ENCODE measurements at regions not wholly inside any gene's neighbourhood (a gene's known extent, or its start where the extent isn't known, plus 50 kb on each side); places are given as distances from the start of the nearest gene placed in this dataset.

GRCh38 chr16:73387979-73388378 lies 340.1 kb upstream of the ZFHX3 start:
- H3K36me3 ChIP-seq (ENCODE audit: control insufficient read depth in 3 of 3, insufficient read depth in 3 of 3, low read length in 3 of 3): no peaks in the 10 kb centered on the region
- no peaks in the 10 kb centered on the region for H3K27me3 ChIP-seq (ENCODE audit: control insufficient read depth in 3 of 3, insufficient read depth in 3 of 3, low read length in 3 of 3)
- H3K4me3 ChIP-seq (ENCODE audit: low read length in 3 of 3): no peak overlapping the region
- no peaks in the 10 kb centered on the region for H3K4me1 ChIP-seq (ENCODE audit: control insufficient read depth in 3 of 3, insufficient read depth in 3 of 3, low read length in 3 of 3)
- no peaks in the 10 kb centered on the region for H3K9me3 ChIP-seq (ENCODE audit: control insufficient read depth in 3 of 3, low read length in 3 of 3)
- H3K27ac ChIP-seq (ENCODE audit: low read depth, low read length): no peak overlapping the region
- H3K9ac ChIP-seq (ENCODE audit: low read depth in 1 of 3, low read length in 3 of 3): no peak overlapping the region

- H3K4me3 ChIP-seq (ENCODE audit: low read length in 3 of 3): no peak overlapping the region
These were observed 337.8 kb upstream of the ZFHX3 start for GRCh38 chr16:73385696-73386095.

GRCh38 chr16:73384506-73385089 lies 336.7 kb upstream of the ZFHX3 start:
- Histone ChIP-seq H3K4me1 (ENCODE audit: control insufficient read depth in 3 of 3, insufficient read depth in 3 of 3, low read length in 3 of 3) (no peaks in the 10 kb centered on the region), H3K27me3 (ENCODE audit: control insufficient read depth in 3 of 3, insufficient read depth in 3 of 3, low read length in 3 of 3) (no peaks in the 10 kb centered on the region), H3K9me3 (ENCODE audit: control insufficient read depth in 3 of 3, low read length in 3 of 3) (no peaks in the 10 kb centered on the region), H3K4me3 (ENCODE audit: low read length in 3 of 3) (no peak overlapping the region), H3K9ac (ENCODE audit: low read depth in 1 of 3, low read length in 3 of 3) (no peak overlapping the region), H3K36me3 (ENCODE audit: control insufficient read depth in 3 of 3, insufficient read depth in 3 of 3, low read length in 3 of 3) (no peaks in the 10 kb centered on the region), H3K27ac (ENCODE audit: low read depth, low read length) (no peak overlapping the region)

More at GRCh38 chr16:73385696-73386095, 337.8 kb upstream of the ZFHX3 start:
- Histone ChIP-seq H3K27ac (ENCODE audit: low read depth, low read length) (no peak overlapping the region), H3K27me3 (ENCODE audit: control insufficient read depth in 3 of 3, insufficient read depth in 3 of 3, low read length in 3 of 3) (no peaks in the 10 kb centered on the region), H3K9me3 (ENCODE audit: control insufficient read depth in 3 of 3, low read length in 3 of 3) (no peaks in the 10 kb centered on the region), H3K9ac (ENCODE audit: low read depth in 1 of 3, low read length in 3 of 3) (no peak overlapping the region), H3K4me1 (ENCODE audit: control insufficient read depth in 3 of 3, insufficient read depth in 3 of 3, low read length in 3 of 3) (no peaks in the 10 kb centered on the region), H3K36me3 (ENCODE audit: control insufficient read depth in 3 of 3, insufficient read depth in 3 of 3, low read length in 3 of 3) (no peaks in the 10 kb centered on the region)

- Histone ChIP-seq H3K4me1 (ENCODE audit: control insufficient read depth in 3 of 3, insufficient read depth in 3 of 3, low read length in 3 of 3) (no peaks in the 10 kb centered on the region), H3K27ac (ENCODE audit: low read depth, low read length) (no peak overlapping the region), H3K36me3 (ENCODE audit: control insufficient read depth in 3 of 3, insufficient read depth in 3 of 3, low read length in 3 of 3) (no peaks in the 10 kb centered on the region), H3K27me3 (ENCODE audit: control insufficient read depth in 3 of 3, insufficient read depth in 3 of 3, low read length in 3 of 3) (no peaks in the 10 kb centered on the region), H3K9me3 (ENCODE audit: control insufficient read depth in 3 of 3, low read length in 3 of 3) (no peaks in the 10 kb centered on the region), H3K4me3 (ENCODE audit: low read length in 3 of 3) (no peak overlapping the region), H3K9ac (ENCODE audit: low read depth in 1 of 3, low read length in 3 of 3) (no peak overlapping the region)
These were observed 336.0 kb upstream of the ZFHX3 start for GRCh38 chr16:73383988-73384365.

- Histone ChIP-seq H3K4me3 (ENCODE audit: low read length in 3 of 3) (no peak overlapping the region), H3K27me3 (ENCODE audit: control insufficient read depth in 3 of 3, insufficient read depth in 3 of 3, low read length in 3 of 3) (no peaks in the 10 kb centered on the region), H3K9me3 (ENCODE audit: control insufficient read depth in 3 of 3, low read length in 3 of 3) (no peaks in the 10 kb centered on the region), H3K27ac (ENCODE audit: low read depth, low read length) (no peak overlapping the region), H3K36me3 (ENCODE audit: control insufficient read depth in 3 of 3, insufficient read depth in 3 of 3, low read length in 3 of 3) (no peaks in the 10 kb centered on the region), H3K4me1 (ENCODE audit: control insufficient read depth in 3 of 3, insufficient read depth in 3 of 3, low read length in 3 of 3) (no peaks in the 10 kb centered on the region), H3K9ac (ENCODE audit: low read depth in 1 of 3, low read length in 3 of 3) (no peak overlapping the region)
These were observed 335.5 kb upstream of the ZFHX3 start for GRCh38 chr16:73383195-73383987.

- Histone ChIP-seq H3K9ac (ENCODE audit: low read depth in 1 of 3, low read length in 3 of 3) (no peak overlapping the region), H3K27ac (ENCODE audit: low read depth, low read length) (no peak overlapping the region), H3K27me3 (ENCODE audit: control insufficient read depth in 3 of 3, insufficient read depth in 3 of 3, low read length in 3 of 3) (no peaks in the 10 kb centered on the region), H3K4me1 (ENCODE audit: control insufficient read depth in 3 of 3, insufficient read depth in 3 of 3, low read length in 3 of 3) (no peaks in the 10 kb centered on the region), H3K36me3 (ENCODE audit: control insufficient read depth in 3 of 3, insufficient read depth in 3 of 3, low read length in 3 of 3) (no peaks in the 10 kb centered on the region), H3K4me3 (ENCODE audit: low read length in 3 of 3) (no peak overlapping the region), H3K9me3 (ENCODE audit: control insufficient read depth in 3 of 3, low read length in 3 of 3) (no peaks in the 10 kb centered on the region)
These were observed 330.5 kb upstream of the ZFHX3 start for GRCh38 chr16:73378471-73378870.

- Histone ChIP-seq H3K9ac (ENCODE audit: low read depth in 1 of 3, low read length in 3 of 3) (no peak overlapping the region), H3K36me3 (ENCODE audit: control insufficient read depth in 3 of 3, insufficient read depth in 3 of 3, low read length in 3 of 3) (no peaks in the 10 kb centered on the region), H3K4me1 (ENCODE audit: control insufficient read depth in 3 of 3, insufficient read depth in 3 of 3, low read length in 3 of 3) (no peaks in the 10 kb centered on the region), H3K4me3 (ENCODE audit: low read length in 3 of 3) (no peak overlapping the region), H3K27me3 (ENCODE audit: control insufficient read depth in 3 of 3, insufficient read depth in 3 of 3, low read length in 3 of 3) (no peaks in the 10 kb centered on the region), H3K27ac (ENCODE audit: low read depth, low read length) (no peak overlapping the region), H3K9me3 (ENCODE audit: control insufficient read depth in 3 of 3, low read length in 3 of 3) (no peaks in the 10 kb centered on the region)
These were observed 323.8 kb upstream of the ZFHX3 start for GRCh38 chr16:73371584-73372319.

- Histone ChIP-seq H3K9me3 (ENCODE audit: control insufficient read depth in 3 of 3, low read length in 3 of 3) (no peaks in the 10 kb centered on the region), H3K4me3 (ENCODE audit: low read length in 3 of 3) (no peak overlapping the region), H3K9ac (ENCODE audit: low read depth in 1 of 3, low read length in 3 of 3) (no peak overlapping the region), H3K27me3 (ENCODE audit: control insufficient read depth in 3 of 3, insufficient read depth in 3 of 3, low read length in 3 of 3) (peaks cover 0 to 8% (median 0%) of the 10 kb centered on the region in 3 donors), H3K4me1 (ENCODE audit: control insufficient read depth in 3 of 3, insufficient read depth in 3 of 3, low read length in 3 of 3) (no peaks in the 10 kb centered on the region), H3K27ac (ENCODE audit: low read depth, low read length) (no peak overlapping the region), H3K36me3 (ENCODE audit: control insufficient read depth in 3 of 3, insufficient read depth in 3 of 3, low read length in 3 of 3) (no peaks in the 10 kb centered on the region)
These were observed 321.9 kb upstream of the ZFHX3 start for GRCh38 chr16:73369851-73370250.

GRCh38 chr16:73368715-73369114 lies 320.8 kb upstream of the ZFHX3 start:
- H3K27me3 ChIP-seq (ENCODE audit: control insufficient read depth in 3 of 3, insufficient read depth in 3 of 3, low read length in 3 of 3): peaks cover 0 to 8% (median 0%) of the 10 kb centered on the region in 3 donors
- no peak overlapping the region for H3K9ac ChIP-seq (ENCODE audit: low read depth in 1 of 3, low read length in 3 of 3)
- H3K4me1 ChIP-seq (ENCODE audit: control insufficient read depth in 3 of 3, insufficient read depth in 3 of 3, low read length in 3 of 3): no peaks in the 10 kb centered on the region
- no peaks in the 10 kb centered on the region for H3K36me3 ChIP-seq (ENCODE audit: control insufficient read depth in 3 of 3, insufficient read depth in 3 of 3, low read length in 3 of 3)
- H3K9me3 ChIP-seq (ENCODE audit: control insufficient read depth in 3 of 3, low read length in 3 of 3): no peaks in the 10 kb centered on the region
- no peak overlapping the region for H3K4me3 ChIP-seq (ENCODE audit: low read length in 3 of 3)
- H3K27ac ChIP-seq (ENCODE audit: low read depth, low read length): no peak overlapping the region

- no peak overlapping the region for H3K27ac ChIP-seq (ENCODE audit: low read depth, low read length)
- H3K4me1 ChIP-seq (ENCODE audit: control insufficient read depth in 3 of 3, insufficient read depth in 3 of 3, low read length in 3 of 3): no peaks in the 10 kb centered on the region
- peaks cover 0 to 8% (median 0%) of the 10 kb centered on the region in 3 donors for H3K27me3 ChIP-seq (ENCODE audit: control insufficient read depth in 3 of 3, insufficient read depth in 3 of 3, low read length in 3 of 3)
- H3K4me3 ChIP-seq (ENCODE audit: low read length in 3 of 3): no peak overlapping the region
- H3K36me3 ChIP-seq (ENCODE audit: control insufficient read depth in 3 of 3, insufficient read depth in 3 of 3, low read length in 3 of 3): no peaks in the 10 kb centered on the region
- H3K9ac ChIP-seq (ENCODE audit: low read depth in 1 of 3, low read length in 3 of 3): no peak overlapping the region
- no peaks in the 10 kb centered on the region for H3K9me3 ChIP-seq (ENCODE audit: control insufficient read depth in 3 of 3, low read length in 3 of 3)
These were observed 317.2 kb upstream of the ZFHX3 start for GRCh38 chr16:73365016-73365551.

Data from skeletal muscle tissue (tissue), 3 donors.